ENCODE measurements at regions not wholly inside any gene's neighbourhood (a gene's known extent, or its start where the extent isn't known, plus 50 kb on each side); places are given as distances from the start of the nearest gene placed in this dataset.
"Not testable (repeated sequence)": the region's sequence is repeated elsewhere in the genome, so short reads cannot be mapped to it uniquely, and the experiment has no call there.

DNA sequence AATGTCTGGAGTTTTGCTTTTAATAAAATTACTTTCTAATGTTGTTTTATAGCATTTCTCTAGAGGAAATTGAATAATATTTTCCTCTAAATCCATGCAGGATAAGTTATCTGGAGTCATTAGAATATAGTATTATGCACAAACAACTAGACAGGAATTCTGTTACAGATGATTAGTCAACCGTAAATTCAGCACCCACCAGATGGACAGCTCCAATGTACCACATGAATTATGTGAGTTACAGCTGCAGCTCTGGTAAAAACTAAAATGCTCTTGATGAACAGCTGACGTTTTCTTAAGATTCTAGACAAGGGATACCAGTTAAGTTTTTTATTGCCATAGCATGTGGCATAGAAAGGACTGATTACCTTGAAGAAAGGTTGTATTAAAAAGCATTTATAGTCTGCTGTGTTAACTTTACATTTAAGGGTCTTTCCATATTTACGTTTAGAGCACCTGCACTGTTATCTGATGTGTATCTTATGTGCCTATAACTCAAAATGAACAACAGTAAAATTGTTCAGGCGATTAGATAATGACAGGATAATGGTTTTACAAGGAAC lies 321.4 kb upstream of the LRFN5 start:
- peak in 2 of 3 donors; percentile 3 to 10 for DNase-seq

DNA sequence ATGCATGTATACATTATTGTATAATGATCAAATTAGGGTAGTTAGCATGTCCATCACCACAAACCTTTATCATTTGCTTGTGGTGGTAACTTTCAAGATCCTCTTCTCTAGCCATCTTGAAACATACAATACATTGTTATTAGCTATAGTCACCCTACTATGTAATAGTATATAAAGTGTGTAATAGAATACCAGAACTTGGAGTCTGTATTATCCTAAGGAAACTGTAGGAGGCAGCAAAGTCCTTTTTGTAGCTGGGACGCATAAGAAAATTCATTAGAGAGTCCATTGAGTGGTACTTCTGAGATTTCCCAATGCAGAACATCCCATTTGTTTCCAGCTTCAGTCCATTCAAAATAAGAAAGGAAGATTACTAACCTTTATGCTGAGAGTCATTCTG lies 325.9 kb upstream of the LRFN5 start:
- DNase-seq, result no peak

DNA sequence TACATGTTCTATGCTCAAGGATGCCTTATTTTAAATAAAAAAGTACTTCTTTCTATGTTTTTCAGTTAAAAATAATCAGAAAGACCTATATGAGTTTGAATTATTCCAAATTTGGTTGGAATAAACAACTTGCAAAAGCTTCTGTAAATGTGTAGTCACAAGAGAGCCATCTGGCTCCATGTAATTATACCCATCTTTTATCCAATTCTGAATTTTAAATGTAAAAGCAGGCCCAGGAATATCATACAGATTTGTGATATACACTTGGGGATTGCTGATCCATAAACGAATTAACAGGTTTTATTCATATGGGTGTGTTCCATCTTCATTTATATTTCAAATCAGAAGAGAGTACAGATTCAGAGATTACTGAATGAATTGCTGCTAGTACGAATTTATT lies 329.2 kb upstream of the LRFN5 start:
- no peak for DNase-seq

DNA sequence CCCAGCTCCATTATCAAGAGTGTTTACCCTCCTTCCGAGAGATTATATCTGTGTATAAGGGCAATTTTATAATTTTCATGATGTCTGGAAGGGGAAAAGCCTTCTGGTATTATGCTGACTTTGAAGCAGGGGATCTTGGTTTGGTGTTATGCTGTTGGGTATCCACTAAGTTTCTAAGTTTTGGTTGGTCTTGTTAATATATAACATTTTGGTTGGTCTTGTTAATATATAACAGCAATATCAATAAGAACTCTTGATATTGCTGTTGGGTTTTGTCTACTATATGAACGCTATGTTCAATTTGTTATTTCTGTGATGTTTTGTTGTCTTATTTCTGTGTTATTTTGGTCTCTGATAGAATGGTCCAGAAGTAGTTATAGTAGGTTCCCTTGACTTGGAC lies 349.2 kb upstream of the LRFN5 start:
- DNase-seq, result no peak

DNA sequence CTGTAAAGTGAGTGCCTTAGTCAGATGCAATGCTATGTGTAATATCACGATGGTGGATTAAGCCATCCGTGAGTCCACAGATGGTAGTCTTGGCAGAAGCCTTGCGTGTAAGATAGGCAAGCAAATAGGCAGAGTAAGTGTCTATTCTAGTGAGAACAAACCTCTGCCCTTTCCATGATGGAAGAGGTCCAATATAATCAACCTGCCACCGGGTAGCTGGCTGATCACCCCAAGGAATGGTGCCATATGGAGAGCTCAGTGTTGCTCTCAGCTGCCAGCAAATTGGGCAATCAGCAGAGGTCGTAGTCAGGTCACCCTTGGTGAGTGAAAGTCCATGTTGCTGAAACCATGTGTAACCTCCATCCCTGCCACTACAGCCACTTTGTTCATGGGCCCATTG lies 371.2 kb upstream of the LRFN5 start:
- DNase-seq, result no peak

DNA sequence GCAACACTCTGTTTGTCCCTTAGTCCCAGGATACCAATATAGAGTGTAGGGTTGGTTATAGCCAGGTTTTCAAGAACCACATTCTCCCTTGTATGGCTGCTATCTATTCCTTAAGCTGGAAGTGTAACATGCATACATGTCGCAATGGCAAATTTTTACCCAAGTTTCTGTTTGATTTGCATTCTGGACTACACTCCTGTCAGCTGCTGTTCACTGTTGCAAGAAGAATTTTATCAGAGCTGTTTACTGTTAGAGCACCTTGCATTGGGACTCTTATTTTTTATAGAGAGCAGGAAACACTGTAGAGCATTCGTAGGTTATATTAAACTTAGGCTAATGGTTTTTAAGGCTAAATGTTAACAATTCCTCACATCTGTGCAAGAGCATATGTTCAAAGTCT lies 376.0 kb upstream of the LRFN5 start:
- DNase-seq, result no peak

DNA sequence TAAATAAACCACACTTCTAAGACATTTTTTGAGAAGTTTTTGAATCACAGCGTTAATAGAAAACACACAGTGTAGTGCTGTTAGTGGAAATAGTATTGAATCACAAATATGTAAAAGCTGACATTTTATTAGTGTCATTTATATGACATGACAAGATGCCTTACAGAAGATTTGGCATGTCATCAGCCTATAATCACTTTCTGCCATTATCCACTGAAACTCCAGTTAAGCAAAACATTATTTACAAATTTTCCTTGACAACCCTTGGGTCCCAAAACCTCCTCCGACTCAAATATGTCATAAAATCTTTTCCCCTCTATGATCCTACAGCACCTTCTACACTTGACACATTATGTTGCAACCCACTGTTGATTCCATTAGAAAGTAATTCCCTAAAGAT lies 376.9 kb upstream of the LRFN5 start:
- no peak for DNase-seq

DNA sequence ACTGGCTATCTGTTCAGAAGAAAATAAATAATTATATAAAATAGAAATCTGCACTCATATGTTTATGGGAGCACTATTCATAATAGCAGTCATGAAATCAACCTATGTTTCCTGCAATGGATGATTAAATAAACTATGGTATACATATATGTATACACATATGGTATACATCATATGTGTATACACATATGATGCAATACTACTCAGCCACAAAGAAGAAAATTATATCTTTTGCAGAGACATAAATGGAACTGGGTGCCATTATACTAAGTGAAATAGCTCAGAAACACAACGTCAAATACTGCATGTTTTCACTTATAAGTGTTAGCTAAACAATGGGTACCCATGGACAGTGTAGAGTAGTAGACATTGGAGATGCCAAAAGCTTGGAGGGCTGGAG lies 381.2 kb upstream of the LRFN5 start:
- DNase-seq, result no peak

DNA sequence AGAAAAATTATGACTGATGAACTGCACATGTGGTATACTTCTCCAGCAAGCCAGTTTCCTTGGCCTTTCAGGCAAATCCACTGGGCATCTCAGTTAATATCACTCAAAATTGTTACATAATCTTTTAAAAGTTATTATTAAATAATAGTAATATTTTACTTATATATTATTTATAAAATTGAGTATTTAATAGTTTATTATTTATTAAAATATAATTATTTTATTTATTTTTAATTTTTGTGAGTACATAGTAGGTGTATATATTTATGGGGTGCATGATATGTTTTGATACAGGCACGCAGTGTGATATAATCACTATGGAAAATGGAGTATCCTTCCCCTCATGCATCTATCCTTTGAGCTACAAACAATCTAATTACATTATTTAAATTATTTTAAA lies 384.1 kb upstream of the LRFN5 start:
- DNase-seq, result no peak

DNA sequence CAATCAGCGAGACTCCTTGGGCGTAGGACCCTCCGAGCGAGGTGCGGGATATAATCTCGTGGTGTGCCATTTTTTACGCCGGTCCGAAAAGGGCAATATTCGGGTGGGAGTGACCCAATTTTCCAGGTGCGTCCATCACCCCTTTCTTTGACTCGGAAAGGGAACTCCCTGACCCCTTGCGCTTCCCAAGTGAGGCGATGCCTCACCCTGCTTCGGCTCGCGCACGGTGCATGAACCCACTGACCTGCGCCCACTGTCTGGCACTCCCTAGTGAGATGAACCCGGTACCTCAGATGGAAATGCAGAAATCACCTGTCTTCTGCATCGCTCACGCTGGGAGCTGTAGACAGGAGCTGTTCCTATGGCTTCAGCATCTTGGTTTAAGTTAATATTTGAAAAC lies 391.7 kb upstream of the LRFN5 start:
- not testable (repeated sequence) for DNase-seq

DNA sequence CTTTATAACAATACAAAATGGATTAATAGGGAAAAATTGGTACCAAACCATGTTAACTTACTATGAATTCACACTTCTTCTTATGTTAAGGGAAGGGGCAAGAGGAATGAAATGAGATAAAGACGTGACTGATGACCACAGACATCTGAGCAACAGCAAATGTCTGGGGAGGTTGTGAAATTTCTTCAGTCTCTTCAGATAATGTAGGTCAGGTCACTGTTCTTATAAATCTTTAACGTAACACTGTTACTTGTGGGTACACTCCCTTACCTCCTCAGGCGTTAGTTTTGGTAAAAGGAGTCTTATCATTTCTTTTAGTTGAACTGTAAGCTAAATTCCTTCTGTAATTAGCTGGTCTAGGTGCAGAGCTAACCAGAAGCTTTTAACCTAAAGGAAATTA lies 405.0 kb upstream of the LRFN5 start:
- DNase-seq, result no peak

DNA sequence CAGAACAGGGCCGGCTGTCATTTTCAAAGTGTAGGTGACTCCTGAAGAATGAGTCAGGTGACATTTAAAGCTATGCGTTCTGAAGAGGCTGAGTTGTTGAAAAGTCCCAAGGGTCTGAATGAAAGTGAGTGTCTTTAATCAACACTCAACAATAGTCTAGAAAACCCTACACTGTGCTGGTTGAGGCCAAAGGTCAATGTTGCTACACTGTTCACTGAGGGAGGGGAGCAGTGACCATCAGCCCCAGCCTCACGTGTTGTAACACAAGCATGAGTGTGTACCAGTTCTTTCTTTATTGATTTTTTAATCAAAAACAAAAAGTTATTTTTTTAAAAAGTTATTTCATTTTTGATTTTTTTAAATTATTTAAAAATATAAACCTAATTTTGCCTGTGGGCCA lies 418.8 kb upstream of the LRFN5 start:
- DNase-seq, result no peak

DNA sequence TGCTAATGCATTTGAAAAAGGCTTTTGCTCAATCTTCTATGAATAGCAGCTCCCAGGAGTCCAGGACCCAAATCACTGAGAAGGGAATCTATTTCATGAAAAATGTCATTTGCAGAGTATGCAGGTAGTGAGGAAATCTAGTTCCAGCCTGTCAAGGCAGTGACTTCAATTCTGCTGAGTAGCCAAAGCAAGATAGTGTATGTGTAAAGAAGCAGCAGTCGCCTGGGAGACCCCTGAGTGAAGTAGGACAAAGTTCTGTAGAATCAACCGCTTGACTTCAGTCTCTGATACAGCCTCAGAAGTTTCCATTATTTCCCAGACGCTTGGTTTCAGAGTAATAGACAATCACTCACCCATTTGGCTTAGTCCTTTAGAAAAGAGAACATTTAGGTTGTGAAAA lies 435.6 kb upstream of the LRFN5 start:
- DNase-seq, result no peak

DNA sequence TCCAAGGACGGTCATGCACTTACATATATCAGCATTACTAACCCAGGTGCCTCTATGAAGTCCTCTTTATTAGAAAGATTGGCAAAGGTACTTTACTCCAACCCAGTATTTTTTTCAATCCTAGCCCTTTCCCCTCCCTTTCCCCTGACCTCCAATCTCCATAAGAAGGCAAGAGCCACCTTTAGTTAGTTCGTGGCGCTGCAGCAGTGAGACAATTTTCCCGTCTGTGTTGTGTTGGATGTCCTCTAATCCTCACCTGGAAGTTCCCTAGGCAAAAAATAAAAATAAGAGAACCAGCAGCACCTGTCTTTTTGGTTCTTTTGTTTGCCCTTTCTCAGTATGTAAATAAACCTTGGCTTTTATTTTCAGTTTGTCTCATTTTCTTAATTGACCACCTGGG lies 439.6 kb upstream of the LRFN5 start:
- DNase-seq, result no peak

DNA sequence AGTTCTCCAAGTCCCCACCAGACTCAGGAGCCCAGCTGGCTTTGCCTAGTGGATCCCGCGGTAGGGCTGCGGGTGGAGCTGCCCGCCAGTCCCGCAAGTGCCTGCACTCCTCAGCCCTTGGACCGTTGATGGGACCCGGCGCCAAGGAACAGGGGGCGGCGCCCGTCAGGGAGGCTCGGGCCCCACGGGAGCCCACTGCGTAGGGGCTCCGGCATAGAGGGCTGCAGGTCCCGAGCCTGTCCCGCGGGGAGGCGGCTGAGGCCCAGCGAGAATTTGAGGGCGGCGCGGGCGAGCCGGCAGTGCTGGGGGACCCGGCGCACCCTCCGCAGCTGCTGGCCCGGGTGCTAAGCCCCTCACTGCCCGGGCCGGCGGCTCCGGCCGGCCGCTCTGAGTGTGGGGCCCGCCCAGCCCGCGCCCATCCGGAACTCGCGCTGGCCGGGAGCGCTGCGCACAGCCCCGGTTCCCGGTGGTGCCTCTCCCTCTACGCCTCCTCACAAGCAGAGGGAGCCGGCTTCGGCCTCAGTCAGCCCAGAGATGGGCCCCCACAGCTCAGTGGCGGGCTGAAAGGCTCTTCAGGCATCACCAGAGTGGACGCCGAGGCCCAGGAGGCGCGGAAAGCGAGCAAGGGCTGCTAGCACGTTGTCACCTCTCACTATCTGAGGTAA lies 452.4 kb upstream of the LRFN5 start:
- DNase-seq, result no peak

DNA sequence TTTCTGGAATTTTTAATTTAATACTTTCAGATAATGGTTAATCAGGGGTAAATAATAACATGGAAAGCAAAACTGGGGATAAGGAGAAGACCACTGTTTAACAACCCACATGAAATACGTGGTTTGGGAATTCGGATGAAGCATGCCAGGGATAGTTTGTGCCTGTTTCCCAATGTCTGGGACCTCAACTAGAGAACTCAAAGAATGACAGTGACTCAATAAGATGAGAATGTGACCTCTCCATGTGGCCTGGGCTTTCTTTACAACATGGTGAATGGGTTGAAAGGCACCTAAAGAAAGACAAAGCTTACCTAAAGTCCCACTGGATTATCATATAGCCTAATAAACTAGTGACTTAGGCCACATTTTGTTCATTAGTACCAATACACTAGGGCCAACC lies 460.3 kb upstream of the LRFN5 start:
- DNase-seq, result no peak

DNA sequence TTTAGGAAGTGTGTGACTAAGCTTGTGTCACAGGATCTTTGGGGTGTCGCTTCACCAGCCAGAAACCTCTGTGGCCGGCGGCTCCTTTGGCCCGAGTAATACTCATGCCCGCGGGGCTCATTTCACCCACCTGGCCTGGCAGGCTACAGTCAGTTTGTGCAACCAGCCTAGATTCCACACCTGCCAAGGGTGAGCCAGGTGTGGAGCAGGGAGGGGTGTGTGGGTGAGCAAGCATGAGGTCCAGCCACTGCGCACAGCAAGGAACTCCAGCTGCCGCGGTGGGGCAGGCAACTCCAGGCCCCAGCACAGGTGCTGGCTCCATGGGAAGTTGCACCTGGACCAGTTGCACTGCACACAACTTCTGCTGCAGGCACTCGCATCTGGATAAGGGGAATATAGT lies 462.3 kb upstream of the LRFN5 start:
- no peak for DNase-seq

DNA sequence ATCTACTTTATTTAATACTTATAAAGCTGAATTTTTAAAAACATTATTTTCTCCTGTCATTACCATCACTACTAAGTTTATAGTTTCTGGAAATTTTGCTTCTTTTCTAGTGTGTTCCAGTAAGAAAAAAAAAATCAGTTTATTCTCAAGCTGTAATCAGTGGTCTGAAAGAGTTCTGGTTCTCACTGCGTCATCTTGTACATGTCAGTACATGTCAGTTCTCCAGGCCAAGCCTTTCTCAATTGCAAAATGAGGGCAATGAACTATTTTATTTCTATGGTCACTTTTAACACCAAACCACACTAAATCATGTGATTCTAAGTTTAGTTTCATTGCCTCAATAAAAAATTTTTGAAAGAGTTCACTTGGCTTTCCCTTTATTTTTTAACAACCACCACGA lies 468.9 kb upstream of the LRFN5 start:
- no peak for DNase-seq

DNA sequence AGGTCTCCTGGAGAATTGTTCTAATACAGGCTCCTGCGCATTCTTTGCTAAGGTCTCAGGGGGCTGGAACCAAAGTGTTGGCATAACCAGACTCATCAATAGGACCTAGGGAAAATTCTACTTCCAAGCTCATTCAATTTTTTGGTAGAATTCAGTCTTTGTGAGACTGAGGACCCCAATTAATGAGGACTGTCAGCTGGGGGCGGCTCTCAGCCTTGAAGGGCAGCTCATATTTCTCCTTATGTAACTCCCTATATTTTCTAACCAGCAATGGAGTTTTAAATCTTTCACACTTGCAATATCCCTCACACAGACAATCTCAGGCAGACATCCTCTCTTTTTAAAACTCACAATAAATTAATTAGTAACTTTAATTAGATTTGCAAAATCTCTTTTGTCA lies 476.4 kb upstream of the LRFN5 start:
- DNase-seq, result no peak

DNA sequence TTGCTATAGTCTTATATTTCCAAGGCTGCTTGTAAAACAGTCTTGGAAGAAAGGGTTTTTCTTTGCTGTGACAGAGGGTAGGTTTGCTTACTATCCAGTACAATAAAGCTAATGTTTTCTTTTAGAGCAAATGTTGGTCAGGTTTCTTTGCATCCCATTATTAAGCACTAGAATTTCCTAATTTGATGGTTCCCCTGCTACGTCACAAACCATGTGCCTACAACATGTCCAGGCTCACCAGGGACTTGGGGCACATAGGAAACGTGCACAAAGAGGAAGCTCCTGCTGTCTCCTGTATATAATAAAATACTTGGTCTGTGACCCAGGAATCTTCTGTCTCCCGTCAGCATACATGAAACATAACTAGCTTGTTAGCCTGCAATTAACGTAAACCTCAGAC lies 486.3 kb upstream of the LRFN5 start:
- no peak for DNase-seq

DNA sequence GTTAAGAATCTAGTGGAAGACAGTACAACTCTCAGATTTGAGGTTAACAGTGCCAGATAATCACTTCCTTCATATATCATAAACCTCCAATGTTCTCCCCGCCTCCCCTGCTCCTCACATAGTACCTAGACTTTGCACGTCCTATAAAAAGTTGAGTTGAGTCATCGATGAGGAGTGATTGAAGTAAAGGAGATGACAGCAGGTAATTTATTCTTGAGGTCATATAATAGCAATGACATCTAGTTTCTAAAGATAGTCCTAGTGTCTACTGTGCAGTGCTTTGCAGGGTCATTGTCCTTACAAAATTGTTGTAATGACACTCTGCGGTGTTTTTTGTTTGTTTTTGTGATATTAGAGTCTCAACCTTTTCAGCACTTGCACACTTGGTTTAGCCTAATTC lies 510.5 kb upstream of the LRFN5 start:
- DNase-seq, result no peak

DNA sequence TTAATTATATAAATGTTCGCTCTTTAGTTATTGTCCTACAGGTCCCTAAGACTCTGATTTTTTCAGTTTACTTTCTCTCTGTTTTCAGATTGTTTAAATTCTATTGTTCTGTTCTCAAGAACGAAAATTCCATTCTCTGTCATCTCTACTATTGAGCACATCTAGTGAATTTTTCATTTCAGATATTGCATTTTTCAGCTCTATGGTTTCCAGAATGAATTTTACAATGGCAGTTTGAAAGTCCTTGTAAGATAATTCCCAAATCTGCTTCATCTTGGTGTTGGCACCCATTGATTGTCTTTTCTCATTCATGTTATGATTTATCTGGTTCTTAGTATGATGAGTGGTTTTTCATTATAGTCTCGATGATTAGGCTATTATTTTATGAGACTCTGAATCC lies 519.6 kb upstream of the LRFN5 start:
- no peak for DNase-seq

DNA sequence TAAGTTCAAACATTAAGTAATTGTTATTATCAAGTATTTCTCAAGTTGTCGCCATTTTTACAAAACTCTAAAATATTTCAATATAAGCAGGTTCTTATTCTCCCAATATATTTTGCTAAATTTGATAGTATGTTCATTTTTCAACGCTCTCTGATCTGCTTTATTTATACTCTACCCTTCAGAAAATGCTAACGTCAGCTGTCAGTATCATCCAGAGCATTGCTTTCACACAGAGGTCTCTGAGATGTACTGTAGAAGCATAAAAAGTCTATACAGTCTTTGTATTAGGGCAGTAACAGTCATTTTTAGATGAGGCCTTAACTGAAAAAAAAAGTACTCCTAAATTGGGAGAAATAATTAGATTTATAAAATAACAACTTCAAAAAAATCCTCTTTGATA lies 533.1 kb upstream of the LRFN5 start:
- DNase-seq, result no peak

DNA sequence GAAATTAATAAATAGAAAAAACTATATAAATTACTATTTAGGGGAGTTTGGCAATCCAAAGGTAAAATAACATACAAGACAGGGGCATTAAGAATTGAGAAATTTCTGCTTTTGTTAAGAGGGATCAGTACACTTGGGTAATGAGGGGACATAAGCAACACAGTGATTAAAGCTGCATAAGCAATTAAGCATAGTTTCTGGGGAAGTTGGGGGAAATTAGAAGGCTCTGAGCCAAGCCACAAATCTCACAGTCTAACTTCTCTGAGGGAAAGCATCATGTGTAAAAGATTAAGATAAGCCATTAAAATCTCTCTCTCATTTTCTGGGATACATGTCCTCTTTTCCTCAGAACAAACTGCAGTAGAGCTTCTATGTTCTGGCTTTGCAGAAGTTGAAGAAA lies 533.9 kb upstream of the LRFN5 start:
- DNase-seq, result no peak

DNA sequence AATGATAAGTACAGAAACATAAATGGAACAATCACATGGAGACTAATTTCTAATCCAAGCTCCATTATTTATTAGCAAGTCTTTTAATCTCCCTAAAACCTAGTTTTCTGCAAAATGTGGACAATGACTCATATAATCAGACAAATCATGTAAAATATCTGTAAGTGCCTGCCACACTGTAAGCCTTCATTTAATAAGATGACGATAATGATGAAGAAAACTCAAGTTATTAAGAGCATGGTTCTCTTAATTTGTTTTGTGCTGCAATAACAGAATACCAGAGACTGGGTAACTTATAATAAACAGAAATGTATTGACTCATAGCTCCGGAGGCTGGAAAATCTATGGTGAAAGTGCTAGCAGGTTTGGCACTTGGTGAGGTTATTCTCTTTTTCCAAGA lies 535.3 kb upstream of the LRFN5 start:
- no peak for DNase-seq

DNA sequence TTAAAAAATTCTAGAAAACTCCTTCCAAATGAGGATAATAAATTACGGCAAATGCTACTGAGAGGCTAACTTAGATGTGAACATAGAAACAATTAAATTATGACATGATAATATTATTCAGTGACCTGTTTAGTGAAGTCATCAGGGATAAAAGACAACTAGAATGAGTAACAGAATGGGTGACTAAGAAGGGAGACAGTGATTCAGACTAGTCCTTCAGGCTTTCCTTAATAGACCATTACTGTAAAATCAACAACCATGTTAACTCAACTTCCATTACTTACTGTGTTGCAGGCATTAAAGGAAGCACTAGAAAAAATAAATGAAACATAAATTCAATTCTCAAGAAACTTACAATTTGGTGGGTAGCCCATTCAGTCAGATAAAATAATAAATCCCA lies 543.9 kb upstream of the LRFN5 start:
- DNase-seq, result no peak

Data from suppressor macrophage treated with lipopolysaccharide for 1 hour (primary cell).